ENCODE measurements at regions not wholly inside any gene's neighbourhood (a gene's known extent, or its start where the extent isn't known, plus 50 kb on each side); places are given as distances from the start of the nearest gene placed in this dataset.

- no peaks in the 10 kb centered on the region for H3K27me3 Mint-ChIP-seq (ENCODE audit: insufficient read depth, unreplicated experiment)
- Histone ChIP-seq H3K27me3 (replicated peaks; ENCODE audit: control insufficient read depth, insufficient read depth, low read length) (no peaks in the 10 kb centered on the region), H3K9me3 (peaks cover 18% of the 10 kb centered on the region; the same call in 1 of the 2 replicates), H3K4me1 (no peaks in the 10 kb centered on the region), H3K36me3 (ENCODE audit: control insufficient read depth, insufficient read depth, low read length) (peaks cover 5% of the 10 kb centered on the region), H3K4me3 (ENCODE audit: low read depth, low read length) (no peak overlapping the region)
- H3K4me1 Mint-ChIP-seq (ENCODE audit: low read depth, unreplicated experiment) = no peaks in the 10 kb centered on the region
- no peak for TF ChIP-seq CTCF (IDR thresholded peaks at IDR 0.05; ENCODE audit: insufficient read depth in 1 of 2, low read depth in 1 of 2, low read length in 1 of 2, severe bottlenecking in 1 of 2, unreplicated experiment in 1 of 2)
- ChIA-PET POLR2A (no interaction called here), CTCF (no interaction called here)
- intact Hi-C loops (cut with micrococcal nuclease; ENCODE audit: unreplicated experiment) = no loop called here
- peaks cover 17% of the 10 kb centered on the region for H3K9me3 Mint-ChIP-seq (ENCODE audit: unreplicated experiment)
- DNase-seq = no peak
- no peak overlapping the region for H3K4me3 Mint-ChIP-seq (ENCODE audit: unreplicated experiment)
- peaks cover 87% of the 10 kb centered on the region for H3K36me3 Mint-ChIP-seq (ENCODE audit: insufficient read depth, unreplicated experiment)
- no TSS peak for BruUV-seq (replicated peaks)
- H3K27ac Mint-ChIP-seq (ENCODE audit: unreplicated experiment) = no peak overlapping the region
These were observed 357.6 kb downstream of the SHANK2 start for GRCh38 chr11:70894566-70895365.

GRCh38 chr11:70895366-70895670, 357.1 kb downstream of the SHANK2 start:
- BruUV-seq (replicated peaks) = no TSS peak
- H3K27me3 ChIP-seq (replicated peaks; ENCODE audit: control insufficient read depth, insufficient read depth, low read length) = no peaks in the 10 kb centered on the region
- no peak for DNase-seq
- TF ChIP-seq CTCF (IDR thresholded peaks at IDR 0.05; ENCODE audit: insufficient read depth in 1 of 2, low read depth in 1 of 2, low read length in 1 of 2, severe bottlenecking in 1 of 2, unreplicated experiment in 1 of 2) = no peak
- Mint-ChIP-seq H3K4me3 (ENCODE audit: unreplicated experiment) (no peak overlapping the region), H3K27ac (ENCODE audit: unreplicated experiment) (no peak overlapping the region), H3K36me3 (ENCODE audit: insufficient read depth, unreplicated experiment) (peaks cover 87% of the 10 kb centered on the region), H3K4me1 (ENCODE audit: low read depth, unreplicated experiment) (no peaks in the 10 kb centered on the region), H3K9me3 (ENCODE audit: unreplicated experiment) (peaks cover 17% of the 10 kb centered on the region), H3K27me3 (ENCODE audit: insufficient read depth, unreplicated experiment) (no peaks in the 10 kb centered on the region)
- no peak overlapping the region for H3K4me3 ChIP-seq (ENCODE audit: low read depth, low read length)
- POLR2A ChIA-PET = no interaction called here
- CTCF ChIA-PET = no interaction called here
- intact Hi-C loops (cut with micrococcal nuclease; ENCODE audit: unreplicated experiment) = no loop called here
- no peaks in the 10 kb centered on the region for H3K4me1 ChIP-seq
- peaks cover 4% of the 10 kb centered on the region for H3K36me3 ChIP-seq (ENCODE audit: control insufficient read depth, insufficient read depth, low read length)
- H3K9me3 ChIP-seq = peaks cover 18% of the 10 kb centered on the region; the same call in 1 of the 2 replicates

- ChIA-PET CTCF (no interaction called here), POLR2A (no interaction called here)
- H3K9me3 Mint-ChIP-seq (ENCODE audit: unreplicated experiment) = peaks cover 17% of the 10 kb centered on the region
- intact Hi-C loops (cut with micrococcal nuclease; ENCODE audit: unreplicated experiment) = no loop called here
- no peaks in the 10 kb centered on the region for H3K27me3 ChIP-seq (replicated peaks; ENCODE audit: control insufficient read depth, insufficient read depth, low read length)
- no peak for TF ChIP-seq CTCF (IDR thresholded peaks at IDR 0.05; ENCODE audit: insufficient read depth in 1 of 2, low read depth in 1 of 2, low read length in 1 of 2, severe bottlenecking in 1 of 2, unreplicated experiment in 1 of 2)
- H3K27ac Mint-ChIP-seq (ENCODE audit: unreplicated experiment) = no peak overlapping the region
- H3K36me3 ChIP-seq (ENCODE audit: control insufficient read depth, insufficient read depth, low read length) = peaks cover 4% of the 10 kb centered on the region
- H3K36me3 Mint-ChIP-seq (ENCODE audit: insufficient read depth, unreplicated experiment) = peaks cover 84% of the 10 kb centered on the region
- H3K4me3 ChIP-seq (ENCODE audit: low read depth, low read length) = no peak overlapping the region
- H3K4me3 Mint-ChIP-seq (ENCODE audit: unreplicated experiment) = no peak overlapping the region
- H3K4me1 ChIP-seq = no peaks in the 10 kb centered on the region
- H3K9me3 ChIP-seq = peaks cover 18% of the 10 kb centered on the region; the same call in 1 of the 2 replicates
- no TSS peak for BruUV-seq (replicated peaks)
- DNase-seq = no peak
- no peaks in the 10 kb centered on the region for H3K27me3 Mint-ChIP-seq (ENCODE audit: insufficient read depth, unreplicated experiment)
- H3K4me1 Mint-ChIP-seq (ENCODE audit: low read depth, unreplicated experiment) = no peaks in the 10 kb centered on the region
These were observed 354.9 kb downstream of the SHANK2 start for GRCh38 chr11:70897429-70897828.

Data from Caco-2 (cell line).